Muscle of back (tissue), 3 donors: ENCODE measurements at regions not wholly inside any gene's neighbourhood (a gene's known extent, or its start where the extent isn't known, plus 50 kb on each side); places are given as distances from the start of the nearest gene placed in this dataset.
"Not testable (repeated sequence)": the region's sequence is repeated elsewhere in the genome, so short reads cannot be mapped to it uniquely, and the experiment has no call there.

ENCODE experiments used
- DNase-seq, 3 donors: peaks; one replicate each; pipeline versions ENCODE4 v3.0.0 to v3.0.0-alpha.2; 2013

DNA sequence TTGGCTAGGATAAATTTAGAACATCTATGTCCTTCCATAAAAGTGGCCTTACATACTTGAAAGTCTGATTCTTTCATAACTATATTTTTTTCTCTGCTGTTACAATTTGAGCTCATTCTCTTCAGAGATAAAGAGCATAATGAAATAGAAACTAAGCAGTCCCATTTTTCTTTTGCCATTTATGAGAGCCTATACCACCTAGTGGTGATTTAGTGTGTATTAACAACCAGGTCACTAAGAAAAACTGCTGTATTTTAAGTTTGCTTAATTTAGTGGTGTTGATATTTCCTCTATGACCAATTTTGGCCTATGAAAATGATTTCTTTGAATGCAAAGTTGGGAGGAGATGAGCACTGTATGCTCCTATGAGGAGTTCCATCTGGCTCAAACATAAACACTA is 88.7 kb upstream of the ZWINT start:
- no peak for DNase-seq

DNA sequence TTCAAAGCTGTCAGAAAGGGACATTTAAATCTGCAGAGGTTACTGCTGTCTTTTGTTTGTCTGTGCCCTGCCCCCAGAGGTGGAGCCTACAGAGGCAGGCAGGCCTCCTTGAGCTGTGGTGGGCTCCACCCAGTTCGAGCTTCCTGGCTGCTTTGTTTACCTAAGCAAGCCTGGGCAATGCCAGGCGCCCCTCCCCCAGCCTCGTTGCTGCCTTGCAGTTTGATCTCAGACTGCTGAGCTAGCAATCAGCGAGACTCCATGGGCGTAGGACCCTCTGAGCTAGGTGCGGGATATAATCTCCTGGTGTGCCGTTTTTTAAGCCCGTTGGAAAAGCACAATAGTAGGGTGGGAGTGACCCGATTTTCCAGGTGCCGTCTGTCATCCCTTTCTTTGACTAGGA is 86.6 kb upstream of the ZWINT start:
- not testable (repeated sequence) for DNase-seq

DNA sequence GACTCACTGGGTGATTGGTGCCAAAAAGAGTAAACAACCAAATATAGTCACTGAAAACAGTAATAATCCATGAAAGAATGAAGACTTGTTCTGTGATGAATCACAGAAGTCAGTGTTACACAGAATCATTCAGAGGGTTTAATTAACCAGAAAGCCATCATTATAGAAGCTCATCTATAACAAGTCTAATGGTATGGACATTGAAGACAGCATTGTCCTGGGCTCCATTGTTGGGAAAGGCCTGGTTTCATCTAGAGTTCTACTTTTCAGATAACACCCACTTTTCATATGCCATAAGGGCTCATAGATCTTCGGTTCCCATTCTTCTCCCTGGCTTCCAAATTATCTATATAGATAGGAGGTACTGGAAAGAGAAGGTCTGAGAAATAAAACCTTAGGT is 80.3 kb upstream of the ZWINT start:
- not testable (repeated sequence) for DNase-seq
